Stimulated activated CD8-positive, alpha-beta memory T cell treated with anti-CD3 and anti-CD28 coated beads, Interleukin-12 subunit alpha, Interleukin-12 subunit beta, amount 100 ng/mL, for 24 hours (primary cell): ENCODE measurements at regions not wholly inside any gene's neighbourhood (a gene's known extent, or its start where the extent isn't known, plus 50 kb on each side); places are given as distances from the start of the nearest gene placed in this dataset.
"Not testable (repeated sequence)": the region's sequence is repeated elsewhere in the genome, so short reads cannot be mapped to it uniquely, and the experiment has no call there.

Experiments used
- DNase-seq: peaks from one replicate; pipeline ENCODE4 v3.0.0-alpha.2; 2020; ENCODE audit errors: extremely low read depth

GRCh38 chr12:125311050-125311449 lies 245.8 kb downstream of the AACS start:
- DNase-seq = no peak

- no peak for DNase-seq
Observed at GRCh38 chr12:125312471-125312870, 247.2 kb downstream of the AACS start.

- DNase-seq = no peak
Observed at GRCh38 chr12:125314051-125314755, 249.0 kb downstream of the AACS start.

- no peak for DNase-seq
Observed at GRCh38 chr12:125315771-125316170, 250.5 kb downstream of the AACS start.

GRCh38 chr12:125320177-125320576 lies 254.9 kb downstream of the AACS start:
- DNase-seq = no peak

GRCh38 chr12:125324861-125325490 lies 259.7 kb downstream of the AACS start:
- no peak for DNase-seq

- DNase-seq = no peak
Observed at GRCh38 chr12:125329239-125330102, 264.2 kb downstream of the AACS start.

GRCh38 chr12:125330645-125331341 lies 265.6 kb downstream of the AACS start:
- no peak for DNase-seq

- DNase-seq = no peak
Observed at GRCh38 chr12:125331342-125332052, 266.3 kb downstream of the AACS start.

- no peak for DNase-seq
Observed at GRCh38 chr12:125332900-125333299, 267.7 kb downstream of the AACS start.

GRCh38 chr12:125336246-125336645 lies 271.0 kb downstream of the AACS start:
- no peak for DNase-seq

GRCh38 chr12:125340791-125341190 lies 275.6 kb downstream of the AACS start:
- no peak for DNase-seq

GRCh38 chr12:125341422-125341821 lies 276.2 kb downstream of the AACS start:
- DNase-seq = no peak

GRCh38 chr12:125343649-125344048 lies 278.4 kb downstream of the AACS start:
- no peak for DNase-seq

GRCh38 chr12:125346362-125346761 lies 281.1 kb downstream of the AACS start:
- DNase-seq = no peak

- no peak for DNase-seq
Observed at GRCh38 chr12:125351788-125352187, 286.6 kb downstream of the AACS start.

- not testable (repeated sequence) for DNase-seq
Observed at GRCh38 chr12:125353002-125353401, 287.8 kb downstream of the AACS start.

- DNase-seq = no peak
Observed at GRCh38 chr12:125353871-125354270, 288.6 kb downstream of the AACS start.

GRCh38 chr12:125355614-125356013 lies 290.4 kb downstream of the AACS start:
- DNase-seq = no peak

- DNase-seq = no peak
Observed at GRCh38 chr12:125356111-125356510, 290.9 kb downstream of the AACS start.

- DNase-seq = no peak
Observed at GRCh38 chr12:125357561-125357960, 292.3 kb downstream of the AACS start.
